GM21786 (cell line): ENCODE measurements at regions not wholly inside any gene's neighbourhood (a gene's known extent, or its start where the extent isn't known, plus 50 kb on each side); places are given as distances from the start of the nearest gene placed in this dataset.

Source experiments
- ATAC-seq: cut with Tn5 transposase; IDR thresholded peaks from one replicate; pipeline ENCODE4 v1.9.1; 2021; ENCODE audit not compliant: unreplicated experiment

GRCh38 chr14:98118749-98119148 is 1153.2 kb downstream of the BCL11B start:
- ATAC-seq, result no peak

- no peak for ATAC-seq
Observed at GRCh38 chr14:98119739-98120138, 1152.3 kb downstream of the BCL11B start.

- ATAC-seq, result no peak
Observed at GRCh38 chr14:98120831-98121464, 1151.0 kb downstream of the BCL11B start.

GRCh38 chr14:98122527-98122926 is 1149.5 kb downstream of the BCL11B start:
- no peak for ATAC-seq

- ATAC-seq, result no peak
Observed at GRCh38 chr14:98130691-98131090, 1141.3 kb downstream of the BCL11B start.

- ATAC-seq, result no peak
Observed at GRCh38 chr14:98131406-98131805, 1140.6 kb downstream of the BCL11B start.

- no peak for ATAC-seq
Observed at GRCh38 chr14:98133806-98134205, 1138.2 kb downstream of the BCL11B start.

- ATAC-seq, result no peak
Observed at GRCh38 chr14:98136012-98136789, 1135.8 kb downstream of the BCL11B start.

- no peak for ATAC-seq
Observed at GRCh38 chr14:98137131-98138025, 1134.6 kb downstream of the BCL11B start.

- ATAC-seq, result no peak
Observed at GRCh38 chr14:98138666-98139065, 1133.3 kb downstream of the BCL11B start.

- ATAC-seq, result no peak
Observed at GRCh38 chr14:98140862-98141530, 1131.0 kb downstream of the BCL11B start.

- no peak for ATAC-seq
Observed at GRCh38 chr14:98143566-98143965, 1128.4 kb downstream of the BCL11B start.

- ATAC-seq, result no peak
Observed at GRCh38 chr14:98144964-98145363, 1127.0 kb downstream of the BCL11B start.

- no peak for ATAC-seq
Observed at GRCh38 chr14:98146416-98146815, 1125.6 kb downstream of the BCL11B start.

- ATAC-seq, result no peak
Observed at GRCh38 chr14:98154254-98154653, 1117.7 kb downstream of the BCL11B start.

- no peak for ATAC-seq
Observed at GRCh38 chr14:98156411-98156810, 1115.6 kb downstream of the BCL11B start.

GRCh38 chr14:98160901-98161300 is 1111.1 kb downstream of the BCL11B start:
- no peak for ATAC-seq

GRCh38 chr14:98161356-98161755 is 1110.6 kb downstream of the BCL11B start:
- ATAC-seq, result no peak

- no peak for ATAC-seq
Observed at GRCh38 chr14:98162856-98163805, 1108.9 kb downstream of the BCL11B start.

- ATAC-seq, result no peak
Observed at GRCh38 chr14:98163873-98164272, 1108.1 kb downstream of the BCL11B start.
